SKM-1 (cell line): ENCODE measurements at regions not wholly inside any gene's neighbourhood (a gene's known extent, or its start where the extent isn't known, plus 50 kb on each side); places are given as distances from the start of the nearest gene placed in this dataset.
"Not testable (repeated sequence)": the region's sequence is repeated elsewhere in the genome, so short reads cannot be mapped to it uniquely, and the experiment has no call there.

Source experiments
- DNase-seq: peaks from one replicate; lab custom pipeline; 2025; ENCODE audit not compliant: unreplicated experiment; lab: John Stamatoyannopoulos, UW

DNA sequence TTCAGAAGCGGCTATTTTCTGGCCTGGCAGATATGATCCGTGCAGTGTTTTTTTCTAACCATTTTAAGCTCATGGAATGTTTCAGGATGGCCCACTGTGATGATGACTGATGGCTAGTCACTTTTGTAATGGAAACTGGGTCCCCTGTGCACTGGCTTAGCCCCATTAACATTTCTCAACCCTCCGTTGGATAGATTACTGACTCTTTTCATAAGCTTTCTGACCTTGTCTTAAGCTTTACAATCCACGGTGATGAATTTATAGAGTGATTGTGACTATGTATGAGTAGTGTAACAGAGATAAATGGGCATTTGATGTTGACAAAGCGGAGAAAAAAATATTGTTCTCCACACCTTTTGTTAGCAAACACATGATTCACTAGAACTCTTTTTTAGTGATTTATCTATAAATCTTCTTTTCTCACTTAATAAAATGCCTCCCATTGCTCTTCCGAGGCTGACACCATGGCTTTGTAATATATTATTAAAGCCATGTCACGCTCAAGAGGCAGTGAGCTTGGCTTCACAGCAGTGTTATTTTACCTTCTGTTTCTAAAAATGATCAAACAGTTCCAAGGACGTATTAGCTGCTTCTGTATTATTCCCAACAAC lies 221.0 kb upstream of the LINC00305 start:
- not testable (repeated sequence) for DNase-seq

DNA sequence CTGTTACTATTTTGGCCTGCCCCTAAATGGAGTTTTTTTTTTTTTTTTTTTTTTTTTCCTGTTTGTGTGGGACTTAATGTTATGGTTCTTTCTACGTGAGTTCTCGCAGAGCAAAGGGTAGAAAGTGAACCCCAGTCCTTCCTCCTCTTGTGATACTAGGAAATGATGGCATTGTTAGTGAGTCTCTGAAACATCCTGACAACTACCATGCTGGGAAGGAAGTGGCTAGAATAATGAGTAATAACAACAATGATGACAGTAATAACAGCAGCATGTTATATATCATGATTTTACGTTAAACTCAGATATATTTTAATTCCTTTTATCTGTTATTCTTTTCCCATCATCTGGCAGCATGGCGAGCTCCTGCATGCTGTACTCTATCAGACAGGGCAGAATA lies 216.2 kb upstream of the LINC00305 start:
- no peak for DNase-seq

DNA sequence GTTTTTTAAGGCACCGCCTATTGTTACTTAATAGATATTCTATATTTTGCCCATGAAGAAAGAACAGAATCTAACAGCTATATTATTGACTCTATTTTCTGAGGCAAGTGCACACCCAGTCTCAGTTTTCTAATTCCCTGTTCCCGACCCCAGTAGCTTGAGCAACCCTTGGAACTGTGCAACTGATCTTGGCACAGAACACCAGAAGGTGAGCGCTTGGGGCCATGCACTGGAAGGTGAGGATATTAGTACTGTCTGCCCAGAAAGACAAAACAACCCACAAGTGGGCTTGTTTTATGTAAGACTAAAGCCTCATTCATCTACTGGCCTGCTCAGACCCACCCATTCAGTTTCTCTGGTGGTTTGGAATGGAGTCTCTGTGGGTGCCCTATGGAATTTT lies 188.8 kb upstream of the LINC00305 start:
- DNase-seq: no peak

DNA sequence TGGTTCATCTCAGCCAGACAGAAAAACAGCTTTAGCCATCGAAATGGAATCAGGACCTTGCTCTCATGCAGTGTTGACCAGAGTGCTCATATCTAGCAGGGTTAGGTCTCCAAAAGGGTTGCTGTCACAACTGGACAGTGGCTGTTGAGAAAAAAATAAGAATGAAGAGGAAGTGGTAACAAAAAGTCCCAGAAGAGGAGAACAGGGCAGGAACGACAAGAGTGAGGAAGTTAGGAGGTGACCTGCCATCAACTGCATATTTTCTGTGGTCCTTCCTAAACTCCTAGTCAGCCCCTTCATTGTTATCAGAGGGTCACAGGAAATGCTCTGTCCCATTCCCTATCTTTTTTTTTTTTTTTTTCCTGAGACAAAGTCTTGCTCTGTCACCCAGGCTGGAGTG lies 188.1 kb upstream of the LINC00305 start:
- DNase-seq: peak; percentile 29

DNA sequence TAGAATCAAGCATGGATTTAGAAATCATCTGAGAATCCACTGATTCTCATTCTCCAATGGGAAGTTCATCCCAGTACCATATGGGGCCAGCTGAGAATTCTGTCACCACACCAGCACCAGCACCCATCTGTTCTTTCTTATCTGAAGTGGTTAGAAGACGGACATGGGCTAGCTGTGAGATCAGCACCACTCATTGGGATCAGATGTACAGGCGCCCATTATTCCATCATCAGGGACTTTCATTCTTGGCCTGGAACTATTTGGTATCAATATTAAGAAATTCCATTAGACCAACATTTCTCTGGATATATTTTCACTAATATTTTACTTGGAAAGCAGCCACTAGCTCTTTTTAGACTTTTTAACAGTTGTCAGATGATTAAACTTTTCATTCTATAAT lies 185.9 kb upstream of the LINC00305 start:
- DNase-seq: no peak

DNA sequence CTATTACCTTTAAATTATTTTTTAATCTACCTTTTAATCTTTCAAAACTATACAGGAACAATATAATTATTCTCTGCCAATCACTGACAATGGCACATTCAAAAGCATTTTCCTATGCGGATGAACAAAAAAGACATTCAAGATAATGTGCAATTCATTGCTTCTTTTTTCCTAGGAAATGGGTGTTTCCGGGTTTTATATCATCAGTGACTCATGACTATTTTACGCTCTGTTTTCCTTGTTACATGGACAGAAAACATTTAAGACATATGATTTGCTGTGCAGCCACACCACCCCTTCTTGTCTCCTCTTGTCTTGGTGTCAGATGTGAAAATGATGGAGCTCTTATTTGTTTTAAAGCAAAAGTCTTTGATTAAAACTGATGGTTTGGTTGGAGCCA lies 184.7 kb upstream of the LINC00305 start:
- no peak for DNase-seq

DNA sequence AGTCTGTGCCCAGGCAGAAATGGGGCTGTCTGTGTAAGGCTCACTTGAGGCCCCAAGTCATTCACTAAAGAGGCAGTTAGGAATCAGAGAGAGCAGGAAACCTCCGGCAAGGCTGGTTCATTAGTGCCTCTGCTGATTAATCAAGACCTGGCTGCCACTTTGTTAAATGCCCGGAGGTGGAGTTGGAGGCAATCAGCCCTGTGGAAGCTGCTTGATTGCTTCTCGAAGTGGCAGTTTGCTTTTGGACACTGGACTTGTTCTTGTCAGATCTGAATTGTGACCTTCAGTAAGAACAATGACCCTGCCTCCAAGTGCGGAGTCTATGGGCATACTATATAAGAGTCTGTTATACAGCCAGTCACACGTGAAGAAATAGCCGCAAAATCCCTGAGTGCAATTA lies 183.9 kb upstream of the LINC00305 start:
- DNase-seq: no peak

DNA sequence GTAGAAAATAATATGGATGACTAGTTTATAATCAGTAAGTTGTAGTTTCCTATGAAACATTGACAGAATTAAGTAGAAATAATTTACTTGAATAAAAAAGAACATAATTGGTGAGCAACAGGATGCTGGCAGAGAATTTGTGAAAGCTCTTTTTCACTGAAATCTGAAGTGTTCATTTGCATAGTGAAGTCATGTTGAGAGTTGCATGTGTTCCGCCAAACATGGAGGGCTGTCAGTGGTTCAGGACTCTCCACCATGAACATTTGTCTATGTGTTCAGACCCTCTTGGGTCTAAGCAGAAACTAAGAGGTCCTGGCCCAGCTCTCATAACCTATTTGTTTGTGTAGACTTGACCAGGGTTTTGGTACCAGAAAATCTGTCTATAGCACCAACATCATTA lies 182.5 kb upstream of the LINC00305 start:
- DNase-seq: no peak

DNA sequence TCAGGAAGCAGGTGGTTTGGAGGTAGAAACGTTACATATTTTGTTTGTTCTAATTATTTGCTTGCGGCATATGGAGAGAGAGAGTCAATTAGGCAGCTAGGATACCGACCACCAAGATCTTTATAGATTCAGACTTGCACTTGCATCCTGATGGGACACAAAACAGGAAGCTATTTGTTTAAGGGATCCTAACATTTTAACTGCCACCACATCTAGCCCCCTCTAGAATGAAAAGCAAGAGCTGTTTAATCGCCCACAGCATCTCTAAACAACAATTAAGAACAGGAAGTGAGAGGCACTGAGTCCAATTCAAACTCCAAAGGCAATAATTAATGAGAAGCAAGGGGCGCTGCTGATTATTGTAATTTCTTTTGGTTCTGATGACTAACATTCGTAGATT lies 182.0 kb upstream of the LINC00305 start:
- DNase-seq: no peak

DNA sequence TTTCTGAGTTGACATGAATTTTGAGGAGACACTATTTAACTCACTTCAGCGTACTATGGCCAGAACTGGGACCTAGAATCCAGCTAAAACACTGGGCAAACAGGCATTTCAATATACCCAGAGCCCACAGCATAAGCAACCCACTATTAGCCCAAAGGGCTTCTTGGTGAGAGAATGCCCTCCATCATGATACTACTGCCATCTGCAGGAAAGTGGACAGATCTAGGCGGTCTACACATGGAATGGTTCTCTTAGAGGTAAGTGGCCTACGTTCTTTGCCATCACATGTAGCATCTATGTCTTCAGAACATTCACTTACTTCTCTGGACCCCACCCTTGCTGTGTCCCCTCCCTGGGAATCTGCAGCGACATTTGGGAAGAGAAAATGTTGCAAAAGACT lies 181.3 kb upstream of the LINC00305 start:
- DNase-seq: no peak

DNA sequence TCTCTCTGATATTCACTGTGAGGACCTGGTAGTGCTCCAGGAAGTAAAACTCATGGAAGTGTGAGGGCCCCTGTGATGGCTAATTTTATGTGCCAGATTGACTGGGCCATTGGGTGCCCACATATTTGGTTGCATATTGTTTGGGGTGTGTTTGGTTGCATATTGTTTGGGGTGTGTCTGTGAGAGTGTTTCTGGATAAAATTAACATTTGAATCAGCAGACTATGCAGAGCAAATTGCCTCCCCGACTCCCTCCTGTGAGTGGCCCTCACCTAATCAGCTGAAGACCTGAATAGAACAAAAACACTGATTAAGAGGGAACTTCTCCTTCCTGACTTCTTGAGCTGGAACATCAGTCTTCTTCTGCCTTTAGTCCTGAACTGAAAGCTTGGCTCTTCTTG lies 173.3 kb upstream of the LINC00305 start:
- no peak for DNase-seq

DNA sequence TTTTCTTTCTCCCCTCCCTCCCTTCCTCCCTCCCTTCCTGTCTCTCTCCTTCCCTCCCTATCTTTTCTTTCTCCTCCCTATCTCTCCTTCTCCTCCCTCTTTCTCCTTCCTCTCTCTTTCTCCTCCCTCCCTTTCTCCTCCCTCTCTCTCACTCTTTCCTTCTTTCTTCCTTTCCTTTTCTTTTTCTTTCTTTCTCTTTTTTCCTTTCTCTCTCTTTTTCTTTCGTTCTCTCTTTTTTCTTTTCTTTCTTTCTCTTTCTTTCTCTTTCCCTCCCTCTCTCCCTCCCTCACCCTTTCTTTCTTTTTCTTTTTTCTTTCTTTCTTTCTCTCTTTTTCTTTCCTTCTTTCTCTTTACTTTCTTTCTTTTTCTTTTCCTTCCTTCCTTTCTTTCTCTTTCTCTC lies 169.7 kb upstream of the LINC00305 start:
- DNase-seq: no peak

DNA sequence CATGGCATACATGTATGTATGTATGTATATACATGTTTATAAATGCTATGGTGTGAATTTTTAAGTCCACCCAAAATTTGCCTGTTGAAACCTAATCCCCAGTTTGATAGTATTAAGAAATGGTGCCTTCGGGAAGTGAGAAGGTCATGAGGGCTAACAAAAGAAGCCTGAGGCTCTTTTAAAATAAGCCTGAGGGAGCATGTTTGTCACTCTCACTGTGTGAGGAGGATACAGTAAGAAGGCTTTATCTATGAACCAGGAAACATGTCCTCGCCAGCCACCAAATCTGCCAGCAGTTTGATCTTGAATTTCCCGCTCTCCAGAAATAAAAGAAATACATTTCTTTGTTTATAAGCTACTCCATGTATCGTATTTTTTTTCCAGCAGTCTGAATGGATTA lies 163.0 kb upstream of the LINC00305 start:
- no peak for DNase-seq

DNA sequence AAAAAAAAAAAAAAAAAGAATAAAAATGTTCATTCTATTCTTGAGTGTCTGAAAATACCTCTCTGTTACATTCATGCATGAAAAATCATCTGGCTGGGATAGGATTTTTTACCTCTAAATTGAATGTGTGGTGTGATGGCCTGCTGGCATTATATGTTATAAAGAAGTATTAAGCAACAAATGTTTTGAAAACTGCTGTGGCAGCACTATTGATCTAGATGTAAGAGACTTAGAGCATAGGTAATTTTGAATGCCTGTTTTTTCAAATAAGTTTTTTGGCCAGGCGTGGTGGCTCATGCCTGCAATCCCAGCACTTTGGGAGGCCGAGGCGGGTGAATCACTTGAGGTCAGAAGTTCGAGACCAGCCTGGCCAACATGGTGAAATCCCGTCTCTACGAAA lies 147.0 kb upstream of the LINC00305 start:
- no peak for DNase-seq

DNA sequence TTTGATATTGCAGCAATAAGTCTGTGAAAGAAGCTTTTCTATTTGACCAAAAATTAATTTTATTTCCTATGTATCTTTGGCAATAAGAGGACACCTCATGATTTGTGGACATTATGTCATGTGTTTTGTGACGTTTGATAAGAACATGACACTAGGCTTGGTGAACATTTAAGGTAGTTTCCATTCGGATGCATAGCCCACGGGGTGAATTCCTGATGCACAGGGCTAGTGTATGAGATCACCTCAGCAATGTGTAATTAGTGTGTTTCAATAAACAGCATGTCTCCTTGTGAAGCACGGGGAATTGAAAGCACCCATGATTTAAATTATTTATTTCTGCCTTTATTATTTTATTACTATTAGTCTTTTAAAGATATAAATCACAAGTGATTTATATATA lies 146.1 kb upstream of the LINC00305 start:
- no peak for DNase-seq

DNA sequence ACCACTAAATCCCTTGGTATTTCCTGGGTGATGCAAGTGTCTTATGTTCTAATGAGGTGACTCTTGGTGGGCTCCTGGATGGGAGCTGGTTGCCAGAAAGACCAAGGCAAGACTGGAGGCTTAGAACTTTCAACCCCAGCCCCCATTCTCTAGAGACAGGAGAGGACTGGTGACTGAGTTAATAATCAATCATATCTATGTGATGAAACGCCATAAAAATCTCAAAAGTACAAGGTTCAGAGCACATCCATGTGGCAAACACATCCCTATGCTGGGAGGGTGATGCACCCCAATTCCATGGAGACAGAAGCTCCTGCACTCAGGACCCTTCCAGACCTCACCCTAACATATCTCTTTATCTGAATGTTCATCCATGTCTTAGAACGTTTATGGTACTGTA lies 139.5 kb upstream of the LINC00305 start:
- no peak for DNase-seq

DNA sequence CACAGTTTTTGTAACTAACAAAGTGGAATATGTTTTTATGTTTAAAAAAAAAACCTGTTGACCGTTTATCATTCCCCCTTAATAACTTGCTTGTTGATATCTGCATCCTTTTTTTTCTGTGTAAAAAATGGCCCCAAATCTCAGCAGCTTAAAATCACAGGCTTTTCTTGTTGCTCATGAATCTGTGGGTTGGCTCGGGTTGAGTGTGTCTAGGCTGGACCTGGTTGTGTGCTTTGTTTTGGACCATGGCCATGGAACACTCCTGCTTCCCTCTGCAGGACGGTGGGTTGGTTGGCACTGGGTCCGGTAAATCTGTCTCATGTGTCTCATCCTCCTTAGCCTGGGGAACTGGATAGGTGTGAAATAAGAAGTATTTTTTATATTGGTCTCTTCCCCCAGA lies 139.0 kb upstream of the LINC00305 start:
- DNase-seq: no peak

DNA sequence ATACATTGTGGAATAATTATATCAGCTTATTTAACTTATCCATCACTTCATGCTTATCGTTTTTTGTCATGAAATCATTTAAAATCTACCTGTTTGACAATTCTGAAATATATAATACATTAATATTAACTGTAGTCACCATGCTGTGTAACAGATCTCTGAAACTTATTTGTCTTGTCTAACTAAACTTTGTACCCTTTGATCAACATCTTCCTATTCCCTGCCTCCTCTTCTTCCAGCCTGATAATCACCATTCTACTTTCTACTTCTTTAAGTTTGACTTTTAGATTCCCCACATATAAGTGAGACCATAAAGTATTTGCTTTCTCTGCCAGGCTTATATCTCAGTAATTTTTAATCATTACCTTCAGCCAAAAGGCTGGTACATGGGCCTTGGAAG lies 134.2 kb upstream of the LINC00305 start:
- DNase-seq: no peak

DNA sequence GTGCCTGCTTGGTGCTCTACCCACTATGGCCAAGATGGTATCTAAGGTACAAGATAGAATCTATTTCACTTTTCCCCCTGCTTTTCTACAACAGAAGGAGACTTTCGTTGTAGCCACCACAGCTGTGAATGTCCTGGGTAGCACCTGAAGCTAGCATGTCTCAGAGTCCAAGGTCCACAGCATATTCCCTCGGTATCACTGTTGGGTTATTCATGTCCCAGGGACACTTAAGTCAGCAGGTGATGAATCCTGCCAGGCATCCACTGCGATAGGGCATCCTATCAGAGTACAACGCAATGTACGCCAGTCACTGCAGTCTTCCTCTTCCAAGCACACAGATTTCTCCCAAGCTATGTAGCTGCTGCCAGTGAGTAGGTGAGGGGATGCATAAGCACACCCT lies 129.1 kb upstream of the LINC00305 start:
- no peak for DNase-seq

DNA sequence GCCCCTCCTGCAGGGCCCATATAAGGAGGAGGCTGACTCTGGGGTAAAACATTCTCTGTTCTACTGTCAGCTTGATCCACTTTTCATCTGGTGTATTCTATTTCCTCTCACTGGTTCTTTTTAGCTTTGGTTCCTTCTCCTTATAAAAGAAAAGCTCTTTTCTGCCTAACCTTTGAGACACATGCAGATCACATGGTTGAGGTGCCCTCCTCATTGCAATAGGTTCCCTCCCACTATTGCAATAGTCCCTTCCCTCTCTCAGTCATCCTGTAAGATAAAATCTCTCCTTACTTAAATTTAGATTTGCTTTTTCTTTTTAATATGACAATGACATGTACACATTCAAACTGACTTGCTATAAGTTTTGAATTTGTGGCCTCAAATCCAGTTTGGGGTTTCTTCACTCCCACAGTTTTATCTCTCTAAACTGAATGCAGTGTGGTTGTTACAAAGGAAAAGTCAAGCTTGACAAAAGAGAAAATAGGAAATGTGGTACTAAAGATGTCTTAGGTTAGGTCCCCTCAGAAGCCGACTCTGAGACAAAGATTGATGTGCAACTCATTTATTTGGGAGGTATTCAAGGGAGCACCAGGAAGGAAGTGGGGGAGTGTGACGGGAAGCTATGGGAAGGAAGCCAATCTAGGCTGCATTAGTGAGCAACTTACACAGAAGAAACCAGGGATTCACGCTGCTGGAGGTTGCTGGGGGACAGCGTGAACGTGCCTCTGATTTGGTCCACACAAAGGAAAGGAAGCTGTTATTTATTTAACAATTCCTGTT lies 127.6 kb upstream of the LINC00305 start:
- DNase-seq: no peak

DNA sequence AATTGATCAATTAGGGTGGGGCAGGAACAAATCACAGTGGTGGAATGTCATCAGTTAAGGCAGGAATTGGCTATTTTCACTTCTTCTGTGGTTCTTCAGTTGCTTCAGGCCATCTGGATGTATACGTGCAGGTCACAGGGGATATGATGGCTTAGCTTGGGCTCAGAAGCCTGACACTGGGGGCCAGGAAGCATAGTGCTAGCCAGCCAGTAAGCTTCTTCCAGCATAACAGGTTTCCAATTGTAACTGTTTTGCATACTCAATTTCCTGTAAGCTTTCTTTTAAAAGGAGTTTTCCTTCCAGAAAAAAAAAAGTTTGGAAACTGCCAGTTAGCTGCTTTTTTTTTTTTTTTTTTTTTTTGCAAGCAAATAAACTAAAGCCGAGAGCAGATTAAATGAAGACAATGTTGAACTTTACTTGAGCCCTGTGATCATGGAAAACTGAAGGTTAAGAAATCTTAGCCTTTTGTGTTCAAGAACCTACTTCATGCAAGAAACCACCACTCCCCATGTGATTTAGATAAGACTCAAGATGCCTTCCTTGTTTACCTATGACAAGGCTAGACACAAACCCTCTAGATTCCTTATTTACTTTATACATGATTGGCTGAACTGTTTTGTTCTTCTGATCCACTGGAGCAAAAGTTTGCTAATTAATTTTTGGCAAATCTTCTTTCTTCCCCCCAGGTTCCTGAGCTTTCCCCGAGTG lies 126.9 kb upstream of the LINC00305 start:
- no peak for DNase-seq

DNA sequence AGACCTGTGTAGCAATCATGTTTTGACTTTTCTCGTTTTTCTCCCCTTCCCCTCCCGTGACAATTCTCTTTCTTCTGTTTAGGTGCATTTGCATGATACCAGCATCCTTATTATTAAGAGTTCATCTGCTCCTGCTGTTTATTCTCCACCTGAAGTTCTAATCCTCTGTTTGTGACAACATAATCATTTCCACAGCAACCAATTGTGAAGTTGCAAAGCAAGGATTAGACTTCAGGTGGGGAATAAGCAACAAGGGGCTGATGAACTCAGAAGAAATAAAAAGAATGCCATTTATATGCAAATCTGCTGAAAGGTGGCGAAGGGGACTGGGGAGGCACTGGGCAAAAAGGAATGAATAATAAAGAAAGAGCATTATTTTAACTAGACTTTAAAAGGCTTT lies 124.8 kb upstream of the LINC00305 start:
- DNase-seq: no peak
